NCI-H2029 treated with DMSO at 0.1 percent for 48 hours (cell line): ENCODE measurements at regions not wholly inside any gene's neighbourhood (a gene's known extent, or its start where the extent isn't known, plus 50 kb on each side); places are given as distances from the start of the nearest gene placed in this dataset.

Experiments used
- DNase-seq: peaks from one replicate; lab custom pipeline; 2025; lab: John Stamatoyannopoulos, UW

- no peak for DNase-seq
These were observed 324.2 kb upstream of the FAR2 start for GRCh38 chr12:28824849-28825248.

- no peak for DNase-seq
These were observed 322.3 kb upstream of the FAR2 start for GRCh38 chr12:28826766-28827165.

DNA sequence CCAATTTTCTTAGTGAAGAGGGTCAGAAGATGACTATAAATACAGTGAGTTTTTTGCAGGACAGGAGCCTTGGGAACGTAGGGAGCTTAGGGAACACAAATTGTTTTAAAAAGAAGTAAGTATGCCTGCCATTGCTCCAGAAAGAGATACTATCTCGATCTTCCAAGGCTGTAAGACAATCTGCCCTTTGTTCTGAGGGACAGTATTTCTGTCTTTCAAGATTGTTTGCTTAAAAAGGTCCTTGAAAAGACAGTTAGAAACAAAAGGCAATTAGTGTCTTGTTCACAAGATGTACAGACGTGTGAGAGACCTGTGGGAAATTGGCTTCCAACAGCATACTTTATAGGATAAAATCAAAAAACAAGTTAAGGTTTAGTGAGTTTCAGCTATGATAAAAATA, 321.2 kb upstream of the FAR2 start:
- DNase-seq: no peak

DNA sequence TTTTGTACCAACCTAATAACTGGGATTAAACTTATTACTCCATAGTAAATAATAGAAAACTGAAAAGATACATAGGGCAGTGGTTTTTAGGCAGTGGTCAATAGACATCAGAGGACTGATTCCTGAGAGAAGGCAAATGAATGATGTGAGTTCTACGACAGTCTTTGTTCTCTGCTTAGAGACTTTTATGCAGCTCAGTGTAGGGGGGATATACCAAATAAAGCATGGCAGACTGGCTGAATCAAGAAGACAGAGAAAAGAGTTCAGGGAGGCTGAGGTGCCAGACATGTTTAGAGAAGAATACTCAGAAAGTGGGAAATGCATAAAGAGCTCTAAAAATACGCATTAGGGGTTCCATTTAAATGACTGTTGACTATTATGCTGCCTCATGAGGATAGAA, 320.8 kb upstream of the FAR2 start:
- no peak for DNase-seq

- DNase-seq: no peak
These were observed 318.6 kb upstream of the FAR2 start for GRCh38 chr12:28830491-28830890.

- DNase-seq: no peak
These were observed 304.4 kb upstream of the FAR2 start for GRCh38 chr12:28844718-28845117.

GRCh38 chr12:28851781-28852180, 297.3 kb upstream of the FAR2 start:
- no peak for DNase-seq

GRCh38 chr12:28855761-28856310, 293.2 kb upstream of the FAR2 start:
- no peak for DNase-seq

- no peak for DNase-seq
These were observed 291.7 kb upstream of the FAR2 start for GRCh38 chr12:28857369-28857768.

DNA sequence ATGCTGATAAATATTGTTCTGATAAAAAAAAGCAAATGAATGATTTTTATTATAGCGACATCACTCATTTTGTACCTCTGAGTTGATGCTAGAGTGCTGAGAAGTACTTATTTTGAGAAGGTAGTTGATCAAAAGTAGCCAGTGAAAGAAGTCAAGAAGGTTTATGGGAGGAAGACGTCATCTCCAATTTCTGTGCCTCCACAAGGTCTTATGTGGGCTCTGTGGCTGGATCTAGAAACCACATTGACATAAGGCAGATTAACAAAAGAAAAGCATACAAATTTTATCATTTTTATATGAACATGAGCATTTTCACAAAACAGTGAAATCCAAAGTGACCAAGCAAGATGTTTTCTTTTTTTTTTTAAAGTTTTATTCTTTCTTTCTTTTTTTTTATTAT, 289.5 kb upstream of the FAR2 start:
- DNase-seq: no peak

DNA sequence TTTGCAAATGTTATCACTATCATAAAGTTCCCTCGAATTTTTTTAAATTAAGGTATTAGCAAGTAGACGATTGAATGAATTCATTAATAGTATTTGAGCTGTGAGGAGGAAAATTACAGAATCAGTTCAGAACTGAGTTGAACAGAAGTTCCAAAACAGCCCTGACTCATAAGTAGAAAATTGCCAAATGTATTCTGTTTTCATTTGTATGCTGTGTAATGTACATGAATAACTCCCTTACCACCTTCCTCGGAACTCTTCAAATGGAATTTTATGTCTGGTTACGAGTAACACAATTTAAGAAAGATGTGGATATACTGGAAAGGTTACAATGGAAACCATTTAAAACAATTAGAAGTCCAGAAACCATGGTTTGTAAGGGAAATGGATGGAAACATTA, 283.3 kb upstream of the FAR2 start:
- no peak for DNase-seq

DNA sequence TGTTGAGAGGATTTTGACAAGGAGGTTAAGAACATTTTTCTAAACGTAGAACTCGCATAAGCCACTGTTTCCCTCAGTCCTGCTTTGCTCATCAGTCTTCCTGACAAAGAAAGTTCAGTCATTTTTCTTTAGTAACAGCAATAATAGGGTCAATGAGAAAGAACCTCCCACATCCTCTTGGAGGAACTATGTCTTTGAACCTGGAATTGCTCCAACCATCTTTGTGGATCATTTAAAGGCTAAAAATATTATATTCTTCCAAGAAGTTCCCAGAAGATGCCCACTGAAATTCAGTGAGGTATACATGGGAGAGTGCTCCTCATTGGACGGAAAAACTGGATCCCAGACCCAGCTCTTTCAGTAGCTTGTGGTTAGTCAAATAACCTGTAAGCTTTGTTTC, 282.8 kb upstream of the FAR2 start:
- no peak for DNase-seq

DNA sequence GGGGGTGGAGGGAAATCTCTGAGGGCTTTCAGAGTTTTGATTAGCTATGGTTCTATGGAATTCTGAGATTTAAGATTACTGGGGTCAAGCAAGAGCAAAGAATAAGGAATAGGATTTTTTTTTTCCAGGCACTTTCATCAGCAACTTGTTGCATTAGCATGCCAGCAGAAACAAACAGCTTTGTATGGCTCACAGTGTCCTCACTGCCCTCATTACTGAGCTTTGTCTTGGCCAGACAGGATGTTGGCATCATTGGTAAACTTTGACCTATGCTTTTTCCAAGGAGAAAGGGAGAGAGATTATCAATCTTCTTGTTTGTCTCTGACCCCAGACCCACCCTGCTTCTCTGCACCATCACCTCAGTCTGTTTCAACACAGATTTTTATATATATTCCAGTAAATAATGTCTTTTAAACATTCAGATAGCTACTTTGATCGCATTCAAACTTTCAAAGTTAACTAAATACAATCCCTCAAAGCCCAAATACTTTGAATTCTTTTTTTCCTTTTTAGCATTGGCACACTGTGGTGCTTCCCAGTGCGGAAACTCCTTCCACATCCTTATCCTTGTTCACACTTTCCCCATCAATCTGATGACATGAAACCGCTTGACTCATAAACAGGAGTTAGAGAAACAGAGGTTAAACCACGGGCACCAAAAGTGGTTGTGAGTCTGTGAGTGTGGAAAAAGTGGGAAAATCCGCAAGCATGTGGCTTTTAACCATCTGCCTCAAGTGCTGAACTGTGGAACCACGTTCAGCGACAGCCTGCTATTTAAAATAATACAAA, 282.2 kb upstream of the FAR2 start:
- no peak for DNase-seq

- DNase-seq: no peak
These were observed 280.7 kb upstream of the FAR2 start for GRCh38 chr12:28868414-28868813.

- DNase-seq: no peak
These were observed 279.9 kb upstream of the FAR2 start for GRCh38 chr12:28869197-28869596.

- no peak for DNase-seq
These were observed 278.1 kb upstream of the FAR2 start for GRCh38 chr12:28870839-28871440.

- DNase-seq: peak; percentile 25
These were observed 276.3 kb upstream of the FAR2 start for GRCh38 chr12:28872654-28873268.

DNA sequence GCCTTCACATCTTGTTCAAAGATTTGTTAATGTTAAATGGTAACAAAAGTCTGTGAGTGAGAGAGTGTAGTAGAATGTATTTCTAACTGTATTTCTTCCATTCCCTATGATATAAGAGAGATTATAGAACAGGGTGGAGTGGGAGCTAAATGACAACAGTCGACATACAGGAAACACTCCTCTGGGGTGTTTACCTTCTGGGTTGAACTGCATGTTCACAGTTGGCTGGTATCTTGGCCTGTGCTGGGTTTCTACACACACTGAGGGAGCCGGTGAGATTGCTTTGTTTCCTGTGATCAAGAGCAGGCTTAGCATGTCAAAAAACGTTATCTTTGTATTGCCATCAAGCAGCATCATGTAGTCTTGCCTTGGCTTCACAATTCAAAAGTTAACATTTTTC, 274.3 kb upstream of the FAR2 start:
- no peak for DNase-seq

DNA sequence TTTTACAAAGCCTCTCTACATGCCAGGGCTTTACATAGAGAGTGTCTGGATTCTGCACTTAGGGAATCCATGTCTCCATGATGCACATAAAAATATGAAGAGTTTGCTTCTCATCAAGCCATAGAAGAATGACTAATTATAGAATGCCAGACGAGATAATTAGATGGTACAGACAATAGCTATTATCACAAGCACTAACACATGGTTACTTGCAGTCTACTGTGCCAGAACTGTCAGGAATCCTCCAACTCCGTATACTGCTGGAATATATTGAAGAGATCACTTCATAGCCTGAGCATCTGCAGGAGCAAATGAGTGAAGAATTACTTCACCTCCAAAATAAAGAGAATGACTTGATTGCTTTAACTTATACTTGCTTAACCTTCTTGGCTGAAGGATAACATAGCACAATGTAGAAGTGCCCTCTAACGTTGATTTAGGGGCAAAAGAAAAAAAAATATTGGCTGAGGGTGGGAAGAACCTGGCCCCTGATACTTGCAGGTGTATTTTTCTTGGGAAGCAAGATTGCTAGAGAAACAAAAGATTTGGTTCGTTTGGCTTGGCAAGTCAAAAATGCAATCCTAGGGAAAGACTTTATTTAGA, 272.8 kb upstream of the FAR2 start:
- no peak for DNase-seq

DNA sequence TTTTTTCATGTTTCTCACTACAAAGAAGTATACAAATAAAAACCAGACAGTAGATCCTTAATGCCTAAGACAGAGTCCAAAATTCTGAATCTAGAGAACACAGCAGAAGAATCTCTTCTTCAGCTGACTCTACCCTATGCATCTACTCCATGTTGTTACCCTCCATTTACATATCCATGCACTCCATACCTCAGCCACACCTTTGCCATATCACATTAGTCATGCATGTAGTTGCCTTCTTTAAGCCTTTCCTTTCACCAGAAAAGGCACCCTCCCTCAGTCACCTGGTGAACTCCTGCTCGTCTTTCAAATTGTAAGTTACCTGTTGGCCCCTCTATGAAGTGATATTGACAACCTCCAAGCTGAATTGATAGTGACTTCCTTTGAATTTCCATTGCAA, 271.2 kb upstream of the FAR2 start:
- DNase-seq: no peak

GRCh38 chr12:28878629-28879028, 270.4 kb upstream of the FAR2 start:
- no peak for DNase-seq

- DNase-seq: no peak
These were observed 269.7 kb upstream of the FAR2 start for GRCh38 chr12:28879379-28879778.

DNA sequence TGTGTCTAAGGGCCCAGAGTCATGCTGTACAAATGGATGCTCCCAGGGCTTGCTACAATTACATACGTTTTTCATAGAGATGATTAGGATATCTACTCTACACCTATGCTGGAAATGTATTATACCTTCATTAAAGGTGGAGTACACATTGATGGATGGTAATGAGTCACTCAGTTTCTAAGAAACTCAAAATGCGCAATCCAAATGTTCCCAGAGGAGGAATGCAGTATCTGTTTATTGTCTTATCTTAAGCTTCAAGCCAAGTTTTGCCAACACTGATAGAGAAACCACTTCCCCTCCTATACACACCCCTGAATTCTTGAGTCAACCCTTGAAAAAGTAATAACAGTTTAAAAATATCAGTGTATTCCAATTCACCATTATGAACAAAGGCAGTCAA, 266.6 kb upstream of the FAR2 start:
- DNase-seq: no peak
